AG09319 (cell line): ENCODE measurements at regions not wholly inside any gene's neighbourhood (a gene's known extent, or its start where the extent isn't known, plus 50 kb on each side); places are given as distances from the start of the nearest gene placed in this dataset.

Experiments used
- DNase-seq: peaks from one replicate; pipeline ENCODE4 v3.0.0-alpha.2; 2010; ENCODE audit warnings: low read depth; ENCODE audit errors: extremely low read depth
- CTCF ChIP-seq: IDR thresholded peaks from 2 replicates; pipeline ENCODE4 v1.5.1; 2011; ENCODE audit warnings: low read depth, mild to moderate bottlenecking, inconsistent platforms, low read length, moderate library complexity

DNA sequence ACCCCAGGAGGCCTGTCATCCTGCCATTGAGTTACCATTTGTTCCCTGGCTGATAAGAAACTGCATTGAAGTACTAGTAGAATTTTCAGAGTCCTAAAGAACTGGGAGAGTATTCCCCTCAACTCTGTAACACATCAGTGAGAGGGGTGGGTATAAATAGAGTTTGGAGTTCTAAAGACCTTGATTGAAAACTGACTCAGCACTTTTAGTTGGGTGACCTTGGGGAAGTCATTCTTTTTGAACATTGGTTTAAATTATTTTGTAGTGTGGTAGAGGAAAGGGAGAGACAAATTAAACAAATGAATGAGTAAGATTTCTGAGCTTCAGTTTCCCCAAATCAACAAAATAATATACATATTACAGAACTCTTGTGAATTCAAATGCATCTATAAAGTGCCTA, 344.5 kb upstream of the THBS1 start:
- no peak for TF ChIP-seq CTCF
- DNase-seq: no peak

- no peak for DNase-seq
- TF ChIP-seq CTCF: no peak
These were observed 342.4 kb upstream of the THBS1 start for GRCh38 chr15:39238443-39238842.

DNA sequence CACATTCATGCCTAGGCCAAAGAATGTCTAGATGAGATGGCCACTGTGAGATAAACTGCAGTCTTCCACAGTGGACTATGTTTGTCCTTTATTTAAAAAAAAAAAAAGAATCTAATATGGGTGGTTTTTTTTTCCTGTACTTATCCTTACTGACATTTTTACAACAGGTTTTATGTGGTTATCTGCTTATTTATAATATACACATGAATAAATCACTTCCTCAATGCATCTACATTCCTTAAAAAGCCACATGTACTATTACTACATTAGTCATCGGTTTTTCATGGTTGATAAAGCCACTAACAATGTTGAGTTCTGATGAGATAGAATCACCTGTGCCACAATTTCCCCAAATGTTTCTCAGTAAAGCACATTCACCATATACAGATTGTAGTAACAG, 341.3 kb upstream of the THBS1 start:
- no peak for TF ChIP-seq CTCF
- no peak for DNase-seq

DNA sequence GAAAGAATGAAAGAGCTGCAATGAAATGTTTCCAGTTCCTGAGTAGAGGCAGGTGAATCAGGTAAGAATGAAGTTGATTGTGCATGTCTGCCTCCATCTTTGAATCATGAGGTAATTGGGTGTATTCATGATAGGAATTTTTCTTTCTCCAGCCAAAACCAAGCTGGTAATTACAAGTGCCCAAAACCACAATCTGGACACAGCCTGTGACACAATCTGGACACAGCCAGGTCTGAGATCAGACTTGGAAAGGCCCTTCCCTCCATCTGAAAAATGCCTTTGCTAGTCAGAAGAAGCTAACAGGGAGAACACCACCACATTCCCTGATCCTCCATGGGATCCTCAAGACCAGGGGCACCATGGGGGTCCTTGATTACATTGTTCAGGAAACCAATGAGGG, 338.5 kb upstream of the THBS1 start:
- peak; percentile 63 for DNase-seq
- no peak for TF ChIP-seq CTCF

GRCh38 chr15:39243396-39243795, 337.5 kb upstream of the THBS1 start:
- DNase-seq: no peak
- TF ChIP-seq CTCF: no peak

DNA sequence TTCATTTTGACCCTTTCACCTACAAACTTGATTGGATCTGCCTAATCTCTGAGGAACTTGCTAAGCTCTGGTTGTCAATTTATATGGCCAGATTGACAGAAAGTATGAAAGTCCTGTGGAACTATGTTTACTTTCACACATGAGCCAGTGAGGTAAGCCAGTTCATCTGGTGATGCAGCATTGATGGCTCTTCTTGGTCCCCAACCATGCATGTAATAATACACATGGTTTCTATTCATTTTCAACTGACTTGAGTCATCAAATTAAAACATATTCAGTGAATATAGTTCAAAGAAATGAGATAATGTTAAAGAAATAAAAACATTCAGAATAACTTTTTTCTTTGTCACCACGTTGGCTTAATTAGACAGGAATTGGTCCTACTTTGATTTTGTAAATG, 336.1 kb upstream of the THBS1 start:
- TF ChIP-seq CTCF: no peak
- no peak for DNase-seq

DNA sequence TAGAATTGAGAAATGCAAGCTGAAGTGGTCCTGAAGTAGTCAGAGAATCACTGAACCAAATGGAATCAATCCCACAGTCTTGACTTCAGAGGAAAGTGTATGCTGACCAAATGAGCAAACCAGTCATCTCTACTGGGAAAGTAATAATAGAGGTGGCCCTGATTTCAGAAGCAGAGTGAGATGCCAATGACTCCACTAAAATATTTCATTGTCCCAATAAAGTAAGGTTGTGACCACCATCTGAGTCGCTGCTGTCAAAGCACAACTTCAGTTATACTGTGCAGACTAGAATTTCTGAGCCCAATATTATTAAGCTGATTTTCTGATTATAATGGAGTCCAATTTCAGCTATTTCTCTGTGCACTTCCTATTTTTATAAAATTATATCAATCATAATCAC, 334.4 kb upstream of the THBS1 start:
- no peak for TF ChIP-seq CTCF
- DNase-seq: no peak
